ENCODE measurements at regions not wholly inside any gene's neighbourhood (a gene's known extent, or its start where the extent isn't known, plus 50 kb on each side); places are given as distances from the start of the nearest gene placed in this dataset.

GRCh38 chr16:63928421-63928820 is 1193.4 kb downstream of the CDH11 start:
- Histone ChIP-seq H3K9me3 (ENCODE audit: control insufficient read depth, low read depth, low read length) (no peaks in the 10 kb centered on the region), H3T11ph (ENCODE audit: low read length) (no peak overlapping the region), H4K91ac (ENCODE audit: insufficient read length, low read depth, low read length) (no peak overlapping the region), H3K4me1 (ENCODE audit: insufficient read depth, low read length) (no peaks in the 10 kb centered on the region; the same call in 1 of the 2 replicates), H4K5ac (ENCODE audit: insufficient read length, low read depth, low read length) (no peak overlapping the region), H3K79me1 (ENCODE audit: insufficient read depth, low read depth, low read length, poor library complexity, severe bottlenecking) (no peaks in the 10 kb centered on the region), H2BK120ac (ENCODE audit: low read depth, low read length, poor library complexity, severe bottlenecking) (no peak overlapping the region), H3K9ac (ENCODE audit: extremely low read depth, insufficient read length, low read length) (no peak overlapping the region), H3K4ac (ENCODE audit: low read depth, low read length) (no peak overlapping the region), H3K23ac (ENCODE audit: insufficient read length, low read depth, low read length) (no peak overlapping the region), H3K27ac (ENCODE audit: insufficient read length, low read depth, low read length) (no peak overlapping the region), H2AFZ (ENCODE audit: low read length) (no peak overlapping the region), H3K27me3 (ENCODE audit: insufficient read depth, low read length) (no peaks in the 10 kb centered on the region; the same call in 1 of the 2 replicates), H2BK5ac (ENCODE audit: insufficient read length, low read length) (no peak overlapping the region), H3K23me2 (ENCODE audit: insufficient read length, low read depth, low read length, poor library complexity, severe bottlenecking) (no peaks in the 10 kb centered on the region), H2BK20ac (ENCODE audit: low read depth, low read length, poor library complexity, severe bottlenecking) (no peak overlapping the region), H3K79me2 (ENCODE audit: insufficient read depth, low read length) (no peaks in the 10 kb centered on the region), H2BK12ac (ENCODE audit: insufficient read length, low read depth, low read length) (no peak overlapping the region), H4K8ac (replicated peaks; ENCODE audit: insufficient read length, low read depth, low read length) (no peak overlapping the region), H3K14ac (ENCODE audit: insufficient read depth, low read length) (no peak overlapping the region), H3K56ac (ENCODE audit: insufficient read length, low read depth, low read length) (no peak overlapping the region), H3K18ac (ENCODE audit: insufficient read length, low read depth, low read length) (no peak overlapping the region), H2AK5ac (ENCODE audit: insufficient read length, low read length) (no peak overlapping the region), H3K4me2 (ENCODE audit: insufficient read depth, insufficient read length, low read length) (no peak overlapping the region), H2BK15ac (ENCODE audit: low read depth, low read length) (no peak overlapping the region), H4K20me1 (ENCODE audit: control insufficient read depth, insufficient read depth, insufficient read length) (no peaks in the 10 kb centered on the region)
- Mint-ChIP-seq H3K4me1 (peaks cover 10 to 17% of the 10 kb centered on the region in 2 experiments), H3K4me3 (no peak overlapping the region), H3K36me3 (ENCODE audit: insufficient read depth in 1 of 3, low read depth in 3 of 3) (peaks cover 3 to 13% (median 4%) of the 10 kb centered on the region in 3 experiments; a peak in 4 of 7 replicates), H3K27ac (no peak overlapping the region), H3K9me3 (peaks cover 3 to 12% of the 10 kb centered on the region in 2 experiments; a peak in 4 of 5 replicates), H3K27me3 (ENCODE audit: low read depth) (no peaks in the 10 kb centered on the region)
- TF ChIP-seq CTCF (conservative IDR thresholded peaks at IDR 0.05): no peak
- no peak for DNase-seq
- WGBS (ENCODE audit: extremely low coverage, insufficient read length, low lambda C conversion rate): no CpG with 5 or more reads among the region's 4 CpGs

All from H9 (cell line).